ENCODE measurements at regions not wholly inside any gene's neighbourhood (a gene's known extent, or its start where the extent isn't known, plus 50 kb on each side); places are given as distances from the start of the nearest gene placed in this dataset.

DNA sequence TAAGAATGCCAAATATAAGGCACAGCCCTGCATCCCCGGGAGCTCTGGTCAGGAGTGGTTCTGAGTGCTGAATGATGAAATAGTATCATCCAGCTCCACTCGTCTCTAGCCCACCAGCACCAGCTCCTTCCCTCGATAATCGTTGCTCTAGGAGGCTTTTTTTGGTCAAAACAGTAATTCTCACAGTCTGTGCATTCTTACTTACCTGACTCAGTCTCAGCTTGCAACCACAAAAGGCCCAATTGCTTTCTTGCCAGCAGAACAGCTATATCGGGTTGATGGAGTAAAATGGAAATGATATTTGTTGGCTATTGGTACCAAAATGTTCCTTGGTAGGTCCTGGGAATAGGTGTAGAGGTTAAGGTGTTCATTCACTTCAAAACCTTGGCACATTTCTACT, 94.8 kb downstream of the BMP4 start:
- H3K4me3 ChIP-seq (ENCODE audit: insufficient read depth, low read depth, low read length, poor library complexity, severe bottlenecking): no peak overlapping the region
- H3K27me3 ChIP-seq (replicated peaks; ENCODE audit: control insufficient read depth, insufficient read depth, low read length, poor library complexity, severe bottlenecking): no peaks in the 10 kb centered on the region
- no peaks in the 10 kb centered on the region for H3K36me3 ChIP-seq (ENCODE audit: control insufficient read depth, insufficient read depth, low read length)
- no peaks in the 10 kb centered on the region for H3K9me3 ChIP-seq (ENCODE audit: control insufficient read depth, low read length)
- DNase-seq: no peak
- H3K27ac ChIP-seq (ENCODE audit: insufficient read depth, low read length, poor library complexity, severe bottlenecking): no peak overlapping the region
- H3K4me1 ChIP-seq (ENCODE audit: control insufficient read depth, insufficient read depth, low read length, poor library complexity, severe bottlenecking): no peaks in the 10 kb centered on the region

DNA sequence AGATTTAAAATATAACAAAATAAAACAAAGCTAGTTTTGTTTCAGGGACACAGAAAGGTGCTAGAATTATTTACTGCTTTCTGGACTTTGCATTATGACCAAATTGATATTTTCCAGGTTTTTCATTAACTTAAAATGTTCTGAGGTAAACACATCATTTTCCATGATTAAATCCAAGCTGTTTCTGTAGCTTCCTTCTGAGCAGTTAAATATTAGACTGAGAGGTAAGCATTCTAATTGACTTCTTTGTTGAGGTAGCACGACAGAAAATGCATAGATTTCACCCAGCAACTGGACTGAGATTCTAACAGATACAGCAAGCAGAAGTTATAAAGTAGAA, 98.3 kb downstream of the BMP4 start:
- Histone ChIP-seq H3K27ac (ENCODE audit: insufficient read depth, low read length, poor library complexity, severe bottlenecking) (no peak overlapping the region), H3K9me3 (ENCODE audit: control insufficient read depth, low read length) (no peaks in the 10 kb centered on the region), H3K36me3 (ENCODE audit: control insufficient read depth, insufficient read depth, low read length) (no peaks in the 10 kb centered on the region), H3K4me3 (ENCODE audit: insufficient read depth, low read depth, low read length, poor library complexity, severe bottlenecking) (no peak overlapping the region), H3K4me1 (ENCODE audit: control insufficient read depth, insufficient read depth, low read length, poor library complexity, severe bottlenecking) (no peaks in the 10 kb centered on the region), H3K27me3 (replicated peaks; ENCODE audit: control insufficient read depth, insufficient read depth, low read length, poor library complexity, severe bottlenecking) (no peaks in the 10 kb centered on the region)
- DNase-seq: no peak

DNA sequence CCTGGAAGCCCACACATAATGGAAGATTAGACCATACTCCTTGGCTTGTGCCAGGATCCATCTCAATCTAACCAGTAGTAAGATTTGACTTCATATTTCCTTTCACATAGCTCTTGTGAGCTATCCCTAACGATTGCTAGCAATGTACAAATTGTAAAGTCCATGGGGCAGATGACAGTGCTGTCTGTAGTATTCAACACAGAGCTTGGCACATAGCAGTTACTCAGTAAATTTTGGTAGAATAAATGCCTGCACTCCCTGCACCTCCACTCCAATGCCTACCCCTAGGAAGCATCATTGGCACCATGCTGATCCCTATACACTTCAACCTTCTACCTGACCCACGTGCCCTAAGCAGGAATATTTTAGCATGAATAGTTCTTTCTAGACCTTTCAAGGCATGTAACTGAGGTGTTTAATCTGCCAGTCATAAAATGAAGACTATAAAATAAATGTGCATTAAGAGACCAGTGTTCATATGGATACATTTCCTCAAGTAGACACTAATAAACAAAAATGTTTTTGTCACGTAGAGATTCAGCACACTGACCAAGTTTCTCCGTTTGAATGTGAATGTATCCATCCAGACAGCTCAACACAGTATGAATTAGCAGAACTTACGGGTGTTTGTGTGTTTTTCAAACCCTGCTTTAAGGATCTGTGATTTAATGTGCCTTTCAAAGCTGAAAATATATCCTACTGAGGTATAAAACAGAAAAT, 98.8 kb downstream of the BMP4 start:
- no peaks in the 10 kb centered on the region for H3K27me3 ChIP-seq (replicated peaks; ENCODE audit: control insufficient read depth, insufficient read depth, low read length, poor library complexity, severe bottlenecking)
- no peaks in the 10 kb centered on the region for H3K9me3 ChIP-seq (ENCODE audit: control insufficient read depth, low read length)

DNA sequence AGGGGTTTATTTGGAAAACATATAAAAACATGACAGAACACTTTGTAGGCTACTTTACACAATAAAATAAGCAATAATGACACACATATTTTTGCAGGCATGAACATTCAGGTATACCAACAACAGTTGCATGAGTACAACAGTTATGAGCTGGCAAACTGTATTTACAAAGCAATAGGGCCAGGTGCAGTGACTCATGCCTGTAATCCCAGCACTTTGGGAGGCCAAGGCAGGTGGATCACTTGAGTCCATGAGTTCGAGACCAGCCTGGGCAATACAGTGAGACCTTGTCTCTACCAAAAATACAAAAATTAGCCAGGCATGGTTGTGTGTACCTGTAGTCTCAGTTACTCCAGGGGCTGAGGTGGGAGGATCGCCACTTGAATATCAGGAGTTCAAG, 101.1 kb downstream of the BMP4 start:
- Histone ChIP-seq H3K27me3 (replicated peaks; ENCODE audit: control insufficient read depth, insufficient read depth, low read length, poor library complexity, severe bottlenecking) (no peaks in the 10 kb centered on the region), H3K27ac (ENCODE audit: insufficient read depth, low read length, poor library complexity, severe bottlenecking) (no peak overlapping the region), H3K36me3 (ENCODE audit: control insufficient read depth, insufficient read depth, low read length) (no peaks in the 10 kb centered on the region), H3K9me3 (ENCODE audit: control insufficient read depth, low read length) (no peaks in the 10 kb centered on the region), H3K4me3 (ENCODE audit: insufficient read depth, low read depth, low read length, poor library complexity, severe bottlenecking) (no peak overlapping the region), H3K4me1 (ENCODE audit: control insufficient read depth, insufficient read depth, low read length, poor library complexity, severe bottlenecking) (no peaks in the 10 kb centered on the region)
- no peak for DNase-seq

More for the DNA sequence above, 98.8 kb downstream of the BMP4 start:
- H3K4me1 ChIP-seq (ENCODE audit: control insufficient read depth, insufficient read depth, low read length, poor library complexity, severe bottlenecking): no peaks in the 10 kb centered on the region
- no peaks in the 10 kb centered on the region for H3K36me3 ChIP-seq (ENCODE audit: control insufficient read depth, insufficient read depth, low read length)
- H3K4me3 ChIP-seq (ENCODE audit: insufficient read depth, low read depth, low read length, poor library complexity, severe bottlenecking): no peak overlapping the region
- H3K27ac ChIP-seq (ENCODE audit: insufficient read depth, low read length, poor library complexity, severe bottlenecking): no peak overlapping the region
- no peak for DNase-seq

DNA sequence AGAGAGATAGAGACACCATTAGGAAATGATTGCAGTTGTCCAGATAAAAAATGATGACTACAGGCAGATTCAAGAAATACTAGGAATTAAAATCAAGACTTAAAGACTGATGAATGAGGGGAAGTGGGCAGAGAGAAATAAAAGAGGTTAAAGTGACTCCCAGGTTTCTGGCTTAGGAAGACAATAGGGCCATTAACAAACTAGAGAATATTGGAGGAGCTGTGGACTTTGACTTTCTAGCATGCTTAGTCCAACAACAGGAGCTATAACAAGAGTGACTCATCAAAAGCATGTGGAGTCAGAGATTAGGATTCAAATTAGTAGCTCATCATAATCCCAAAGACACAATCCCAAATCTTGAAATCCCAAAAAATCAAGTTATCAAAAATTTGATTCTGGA, 101.5 kb downstream of the BMP4 start:
- no peak for DNase-seq
- no peaks in the 10 kb centered on the region for H3K27me3 ChIP-seq (replicated peaks; ENCODE audit: control insufficient read depth, insufficient read depth, low read length, poor library complexity, severe bottlenecking)
- no peaks in the 10 kb centered on the region for H3K9me3 ChIP-seq (ENCODE audit: control insufficient read depth, low read length)
- H3K36me3 ChIP-seq (ENCODE audit: control insufficient read depth, insufficient read depth, low read length): no peaks in the 10 kb centered on the region
- no peak overlapping the region for H3K27ac ChIP-seq (ENCODE audit: insufficient read depth, low read length, poor library complexity, severe bottlenecking)
- H3K4me1 ChIP-seq (ENCODE audit: control insufficient read depth, insufficient read depth, low read length, poor library complexity, severe bottlenecking): no peaks in the 10 kb centered on the region
- H3K4me3 ChIP-seq (ENCODE audit: insufficient read depth, low read depth, low read length, poor library complexity, severe bottlenecking): no peak overlapping the region

DNA sequence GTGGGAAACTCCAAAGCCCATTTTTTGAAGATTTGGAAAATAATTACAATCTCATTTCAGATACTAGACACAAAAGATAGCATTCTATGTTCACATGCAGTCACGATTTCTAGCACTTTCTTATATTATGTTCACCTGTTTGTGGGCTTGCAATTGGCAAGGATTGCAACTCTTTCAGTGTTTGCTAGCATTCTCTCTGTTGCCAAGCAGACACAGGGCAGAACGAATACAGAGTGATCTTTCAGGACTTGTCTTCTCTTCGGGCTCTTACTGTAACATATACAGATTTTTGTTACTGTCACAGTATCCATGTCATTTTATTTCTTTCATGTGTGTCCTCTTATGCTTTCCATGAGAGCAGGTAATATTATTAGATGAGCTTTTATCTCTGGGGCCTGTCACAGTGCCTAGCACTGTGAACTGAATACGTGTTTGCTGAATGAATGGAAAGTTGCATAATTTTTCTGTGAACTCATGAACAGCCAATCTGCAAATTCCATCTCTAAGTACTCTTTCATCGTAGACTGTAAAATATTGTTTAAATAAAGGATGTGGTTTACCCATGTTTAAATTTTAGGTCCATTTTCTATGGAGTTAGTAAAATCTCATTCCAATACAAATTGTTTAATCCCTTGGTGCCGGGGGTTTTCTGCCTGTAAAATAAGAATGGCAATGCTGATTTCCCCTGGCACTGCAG, 105.1 kb downstream of the BMP4 start:
- Histone ChIP-seq H3K9me3 (ENCODE audit: control insufficient read depth, low read length) (no peaks in the 10 kb centered on the region), H3K36me3 (ENCODE audit: control insufficient read depth, insufficient read depth, low read length) (no peaks in the 10 kb centered on the region), H3K27ac (ENCODE audit: insufficient read depth, low read length, poor library complexity, severe bottlenecking) (no peak overlapping the region), H3K4me3 (ENCODE audit: insufficient read depth, low read depth, low read length, poor library complexity, severe bottlenecking) (no peak overlapping the region), H3K27me3 (replicated peaks; ENCODE audit: control insufficient read depth, insufficient read depth, low read length, poor library complexity, severe bottlenecking) (no peaks in the 10 kb centered on the region), H3K4me1 (ENCODE audit: control insufficient read depth, insufficient read depth, low read length, poor library complexity, severe bottlenecking) (no peaks in the 10 kb centered on the region)
- no peak for DNase-seq

DNA sequence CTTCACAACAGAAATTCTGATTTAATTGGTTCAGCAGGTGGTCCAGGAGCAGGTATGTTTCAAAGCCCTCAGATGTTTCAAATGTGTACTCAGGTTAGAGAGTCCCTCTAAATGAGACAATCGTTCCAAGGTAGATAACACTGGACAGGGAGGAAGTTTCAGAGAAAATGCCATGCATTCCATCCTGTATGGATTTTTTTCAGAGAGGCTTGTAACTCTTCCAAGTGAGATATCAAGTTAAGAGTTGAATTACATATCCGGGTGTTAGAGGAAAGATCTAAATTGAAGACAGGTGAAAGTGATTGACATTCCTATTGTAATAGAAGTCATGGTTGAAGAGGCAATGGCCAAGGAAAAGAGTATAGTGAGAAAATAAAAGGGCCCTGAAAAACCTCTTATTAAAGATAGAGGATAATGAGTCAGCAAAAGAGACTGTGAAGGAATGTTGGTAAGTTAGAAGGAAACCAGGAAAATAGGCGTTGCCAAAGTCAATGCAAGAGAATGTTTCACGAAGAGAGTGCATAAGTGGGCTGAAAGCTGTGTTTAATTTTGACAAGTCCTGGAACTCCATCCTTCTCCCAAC, 105.8 kb downstream of the BMP4 start:
- no peaks in the 10 kb centered on the region for H3K9me3 ChIP-seq (ENCODE audit: control insufficient read depth, low read length)
- H3K27me3 ChIP-seq (replicated peaks; ENCODE audit: control insufficient read depth, insufficient read depth, low read length, poor library complexity, severe bottlenecking): no peaks in the 10 kb centered on the region
- no peak for DNase-seq
- H3K4me3 ChIP-seq (ENCODE audit: insufficient read depth, low read depth, low read length, poor library complexity, severe bottlenecking): no peak overlapping the region
- no peaks in the 10 kb centered on the region for H3K36me3 ChIP-seq (ENCODE audit: control insufficient read depth, insufficient read depth, low read length)
- no peaks in the 10 kb centered on the region for H3K4me1 ChIP-seq (ENCODE audit: control insufficient read depth, insufficient read depth, low read length, poor library complexity, severe bottlenecking)
- no peak overlapping the region for H3K27ac ChIP-seq (ENCODE audit: insufficient read depth, low read length, poor library complexity, severe bottlenecking)

DNA sequence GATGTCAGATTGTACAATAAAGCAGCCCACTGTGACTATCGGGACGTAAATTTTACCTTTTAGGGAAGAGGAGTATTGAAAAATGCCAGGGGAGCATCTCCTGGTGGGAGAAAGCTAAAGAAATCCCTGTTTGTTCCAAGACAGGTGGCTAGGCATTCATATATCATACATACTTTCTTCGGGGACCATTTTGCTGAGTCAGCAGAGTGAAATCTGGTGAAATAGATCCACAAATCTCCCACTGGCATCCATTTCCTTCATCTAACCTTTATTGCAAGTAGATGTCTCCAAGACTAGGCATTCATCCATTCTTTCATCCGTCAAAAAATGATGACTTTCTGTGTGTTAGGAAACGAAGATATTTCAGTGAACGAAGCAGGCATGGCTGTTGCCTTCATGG, 107.1 kb downstream of the BMP4 start:
- Histone ChIP-seq H3K4me1 (ENCODE audit: control insufficient read depth, insufficient read depth, low read length, poor library complexity, severe bottlenecking) (no peaks in the 10 kb centered on the region), H3K36me3 (ENCODE audit: control insufficient read depth, insufficient read depth, low read length) (no peaks in the 10 kb centered on the region), H3K4me3 (ENCODE audit: insufficient read depth, low read depth, low read length, poor library complexity, severe bottlenecking) (no peak overlapping the region), H3K27ac (ENCODE audit: insufficient read depth, low read length, poor library complexity, severe bottlenecking) (no peak overlapping the region), H3K27me3 (replicated peaks; ENCODE audit: control insufficient read depth, insufficient read depth, low read length, poor library complexity, severe bottlenecking) (no peaks in the 10 kb centered on the region), H3K9me3 (ENCODE audit: control insufficient read depth, low read length) (no peaks in the 10 kb centered on the region)
- DNase-seq: no peak

DNA sequence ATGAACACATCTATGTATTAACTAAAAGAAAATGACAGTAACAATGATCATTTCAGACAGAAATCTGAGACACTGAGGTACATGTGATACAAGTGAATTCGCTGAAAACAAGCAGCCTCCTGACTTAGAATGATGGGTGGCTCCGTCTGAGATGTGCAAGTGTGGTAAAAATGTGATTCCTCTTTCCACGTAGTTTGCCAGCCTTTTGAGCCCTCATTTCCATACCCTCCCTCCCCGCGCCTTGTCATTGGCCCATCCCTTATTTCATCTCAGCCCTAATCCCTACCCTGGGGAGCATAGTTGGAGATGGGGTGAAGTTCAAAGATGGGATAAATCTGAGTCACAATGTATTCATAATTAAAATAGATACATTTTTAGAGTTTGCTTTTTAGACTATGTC, 107.8 kb downstream of the BMP4 start:
- no peak overlapping the region for H3K4me3 ChIP-seq (ENCODE audit: insufficient read depth, low read depth, low read length, poor library complexity, severe bottlenecking)
- no peaks in the 10 kb centered on the region for H3K36me3 ChIP-seq (ENCODE audit: control insufficient read depth, insufficient read depth, low read length)
- H3K9me3 ChIP-seq (ENCODE audit: control insufficient read depth, low read length): no peaks in the 10 kb centered on the region
- no peak for DNase-seq
- no peaks in the 10 kb centered on the region for H3K27me3 ChIP-seq (replicated peaks; ENCODE audit: control insufficient read depth, insufficient read depth, low read length, poor library complexity, severe bottlenecking)
- H3K4me1 ChIP-seq (ENCODE audit: control insufficient read depth, insufficient read depth, low read length, poor library complexity, severe bottlenecking): no peaks in the 10 kb centered on the region
- no peak overlapping the region for H3K27ac ChIP-seq (ENCODE audit: insufficient read depth, low read length, poor library complexity, severe bottlenecking)

DNA sequence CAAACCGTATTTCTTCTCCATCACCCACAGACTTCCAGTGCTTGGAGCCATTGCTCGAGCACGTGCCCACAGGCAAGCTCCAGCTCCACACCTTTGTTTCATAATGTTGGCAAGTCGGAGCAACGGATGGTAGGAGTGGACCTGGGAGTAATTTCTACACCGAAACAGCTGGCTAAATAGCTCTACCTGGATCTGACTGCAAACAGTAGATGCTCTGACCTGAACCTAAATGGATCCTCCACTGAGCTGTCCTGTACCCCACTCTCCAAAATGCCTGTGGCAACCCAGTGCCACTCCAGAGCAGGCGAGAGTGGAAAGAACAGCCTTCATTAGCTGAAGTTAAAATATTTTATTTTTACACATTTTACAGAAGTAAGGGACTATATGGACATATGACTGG, 108.7 kb downstream of the BMP4 start:
- Histone ChIP-seq H3K36me3 (ENCODE audit: control insufficient read depth, insufficient read depth, low read length) (no peaks in the 10 kb centered on the region), H3K27me3 (replicated peaks; ENCODE audit: control insufficient read depth, insufficient read depth, low read length, poor library complexity, severe bottlenecking) (no peaks in the 10 kb centered on the region), H3K27ac (ENCODE audit: insufficient read depth, low read length, poor library complexity, severe bottlenecking) (no peak overlapping the region), H3K9me3 (ENCODE audit: control insufficient read depth, low read length) (no peaks in the 10 kb centered on the region), H3K4me3 (ENCODE audit: insufficient read depth, low read depth, low read length, poor library complexity, severe bottlenecking) (no peak overlapping the region), H3K4me1 (ENCODE audit: control insufficient read depth, insufficient read depth, low read length, poor library complexity, severe bottlenecking) (no peaks in the 10 kb centered on the region)
- DNase-seq: no peak

Data from effector memory CD4-positive, alpha-beta T cell (primary cell).